ENCODE measurements at regions not wholly inside any gene's neighbourhood (a gene's known extent, or its start where the extent isn't known, plus 50 kb on each side); places are given as distances from the start of the nearest gene placed in this dataset.

- TF ChIP-seq POLR2A (IDR thresholded peaks at IDR 0.05) (no peak), CTCF (IDR thresholded peaks at IDR 0.05 in 4 of 5, conservative IDR thresholded peaks at IDR 0.05 in 1 of 5) (no peak)
These were observed 669.5 kb upstream of the REG3G start for GRCh38 chr2:78355967-78356366.
